HepG2 (cell line): ENCODE measurements at regions not wholly inside any gene's neighbourhood (a gene's known extent, or its start where the extent isn't known, plus 50 kb on each side); places are given as distances from the start of the nearest gene placed in this dataset.

Source experiments
- ATAC-seq: fragments of 200-7000 bp; cut with Tn5 transposase; 3 replicates; pipeline ENCODE4 v1.9.1; 2020; ENCODE audit warnings: mild to moderate bottlenecking, moderate library complexity
- BruUV-seq: library from RNA; stranded (reverse); fragments of 400-500 nt; replicated peaks from 2 replicates; lab custom pipeline; 2021; lab: Mats Ljungman, UMichigan
- CTCF ChIA-PET: fragments of 300-600 bp; formaldehyde crosslinking; extraction: SDS; loops from one replicate; lab custom pipeline; 2021; ENCODE audit warnings: low total read pairs, inconsistent platforms, low intra/inter-chr PET ratio; lab: Yijun Ruan, JAX
- POLR2A ChIA-PET: fragments of 350-600 bp; sonication (Branson Sonifier 250); formaldehyde crosslinking; loops from one replicate; lab custom pipeline; 2020; ENCODE audit warnings: antibody characterized with exemption, inconsistent platforms; lab: Yijun Ruan, JAX
- DNase-seq: peaks from one replicate; pipeline ENCODE4 v3.0.0-alpha.2; 2015; ENCODE audit warnings: low spot score
- FAIRE-seq: peaks from 3 replicates; lab custom pipeline; 2011; peaks lifted over from hg19 to GRCh38; lab: Jason Lieb, UNC
- H2AFZ ChIP-seq: one replicate; pipeline ENCODE4 v1.6.1; 2011; ENCODE audit warnings: low read length, inconsistent platforms
- H3K27ac ChIP-seq: fragments of 300-600 bp; 3 replicates; pipeline ENCODE4 v1.8.0; 2011; ENCODE audit warnings: mixed run types, mild to moderate bottlenecking, mixed read lengths, low read length, inconsistent platforms; ENCODE audit not compliant: insufficient read depth; ENCODE audit errors: extremely low read length
- H3K27me3 ChIP-seq, 2 experiments: fragments of 200-600 bp in 1 of 2; 2 replicates in 1 of 2; 3 replicates in 1 of 2; pipeline versions ENCODE4 v1.6.0 to v1.8.0; 2011; ENCODE audit warnings: low read length in 2 of 2, mild to moderate bottlenecking in 2 of 2, moderate library complexity in 2 of 2, inconsistent platforms in 1 of 2; ENCODE audit not compliant: insufficient read depth in 2 of 2, control insufficient read depth in 1 of 2
- H3K36me3 ChIP-seq, 2 experiments: fragments of 200-600 bp in 1 of 2; replicated peaks in 1 of 2; 2 replicates in 1 of 2; 3 replicates in 1 of 2; pipeline versions ENCODE4 v1.5.1 to v1.8.0; 2011; ENCODE audit warnings: low read length in 2 of 2, inconsistent platforms in 1 of 2; ENCODE audit not compliant: insufficient read depth in 2 of 2, control insufficient read depth in 1 of 2
- H3K4me1 ChIP-seq: 2 replicates; pipeline ENCODE4 v1.5.1; 2012; ENCODE audit warnings: low read length, inconsistent platforms; ENCODE audit not compliant: insufficient read depth
- H3K4me2 ChIP-seq: 2 replicates; pipeline ENCODE4 v1.6.0; 2011; ENCODE audit warnings: low read depth, low read length, inconsistent platforms
- H3K4me3 ChIP-seq, 3 experiments: fragments of 200-600 bp in 1 of 3; sonication (generic), shearing (Covaris generic) in 1 of 3; replicated peaks in 1 of 3; 2 replicates each; pipeline ENCODE4 v1.5.1; 2011 to 2016; ENCODE audit warnings: low read length in 3 of 3, inconsistent platforms in 2 of 3, low read depth in 2 of 3, mild to moderate bottlenecking in 2 of 3, control low read depth in 1 of 3, mixed read lengths in 1 of 3; ENCODE audit not compliant: insufficient read depth in 1 of 3
- H3K79me2 ChIP-seq: one replicate; pipeline ENCODE4 v1.6.1; 2011; ENCODE audit warnings: low read length, inconsistent platforms; ENCODE audit not compliant: insufficient read depth
- H3K9ac ChIP-seq: 2 replicates; pipeline ENCODE4 v1.6.0; 2011; ENCODE audit warnings: mild to moderate bottlenecking, low read depth, low read length, inconsistent platforms; ENCODE audit not compliant: insufficient read depth
- H3K9me3 ChIP-seq: 2 replicates; pipeline ENCODE4 v1.5.1; 2012; ENCODE audit warnings: mild to moderate bottlenecking, low read length
- H4K20me1 ChIP-seq: 2 replicates; pipeline ENCODE4 v1.6.0; 2011; ENCODE audit warnings: inconsistent platforms, mild to moderate bottlenecking, low read length, moderate library complexity; ENCODE audit not compliant: insufficient read depth
- E2F2 ChIP-seq: sonication (generic); formaldehyde crosslinking; IDR thresholded peaks from 2 replicates; pipeline ENCODE4 v1.4.0; 2020; ENCODE audit warnings: missing genetic modification reagents, borderline replicate concordance
- FIP1L1 ChIP-seq: fragments of 200-400 bp; formaldehyde crosslinking; IDR thresholded peaks from 2 replicates; pipeline ENCODE4 v1.6.1; 2018; ENCODE audit warnings: low read depth, mild to moderate bottlenecking, low read length, moderate library complexity, borderline replicate concordance; ENCODE audit not compliant: insufficient read depth
- FOSL2 ChIP-seq: sonication (generic); formaldehyde crosslinking; IDR thresholded peaks from 2 replicates; pipeline ENCODE4 v1.4.0; 2020; ENCODE audit warnings: missing genetic modification reagents
- GZF1 ChIP-seq: sonication (generic); formaldehyde crosslinking; IDR thresholded peaks from 2 replicates; pipeline ENCODE4 v1.5.1; 2020; ENCODE audit warnings: mild to moderate bottlenecking, missing genetic modification reagents
- KDM1A ChIP-seq: IDR thresholded peaks from 2 replicates; pipeline ENCODE4 v1.6.1; 2016; ENCODE audit warnings: missing compliant biosample characterization
- MTF2 ChIP-seq: sonication (generic); formaldehyde crosslinking; IDR thresholded peaks from 2 replicates; pipeline ENCODE4 v1.5.0; 2020; ENCODE audit warnings: missing genetic modification reagents, borderline replicate concordance
- MXI1 ChIP-seq: IDR thresholded peaks from 3 replicates; pipeline ENCODE4 v1.6.1; 2012; ENCODE audit warnings: low read depth, low read length, inconsistent platforms, borderline replicate concordance
- ZNF598 ChIP-seq: sonication (generic); formaldehyde crosslinking; IDR thresholded peaks from 2 replicates; pipeline ENCODE4 v1.5.1; 2020; ENCODE audit warnings: mild to moderate bottlenecking, missing genetic modification reagents, borderline replicate concordance
- ZNF672 ChIP-seq: sonication (generic); formaldehyde crosslinking; IDR thresholded peaks from 2 replicates; pipeline ENCODE4 v1.8.1; 2022; ENCODE audit warnings: missing genetic modification reagents
- ZNF792 ChIP-seq: IDR thresholded peaks from 2 replicates; pipeline ENCODE4 v1.6.1; 2016
- WGBS: methylation state at CpG from one replicate; pipeline ENCODE4 v1.1.6; 2017; ENCODE audit warnings: low lambda C conversion rate; 5-methylcytosine and 5-hydroxymethylcytosine counted together
- in situ Hi-C: cut with HindIII; loops from 2 replicates; pipeline ENCODE4 v1.10.0; 2017; ENCODE audit warnings: low pct_unique_long_range_greater_than_20kb; ENCODE audit not compliant: extremely low pct_ligation_motif_present
- intact Hi-C: fragments of 100-400 bp; cut with micrococcal nuclease; formaldehyde crosslinking; loops from one replicate; pipeline ENCODE4 v1.10.0; 2022; ENCODE audit not compliant: unreplicated experiment
- TF ChIP-seq, protein P1 (sequence below), 2 experiments: sonication (generic) in 1 of 2; formaldehyde crosslinking in 1 of 2; IDR thresholded peaks; 2 replicates each; pipeline versions ENCODE4 v1.6.1 to v1.9.0; 2014 to 2022; ENCODE audit warnings: antibody characterized with exemption in 1 of 2, borderline replicate concordance in 1 of 2, inconsistent platforms in 1 of 2, low read depth in 1 of 2, missing genetic modification reagents in 1 of 2
- TF ChIP-seq, protein P2 (sequence below): sonication (generic); formaldehyde crosslinking; conservative IDR thresholded peaks from 2 replicates; pipeline ENCODE4 v1.8.0; 2022; ENCODE audit warnings: mild to moderate bottlenecking, moderate library complexity, missing genetic modification reagents

DNA sequence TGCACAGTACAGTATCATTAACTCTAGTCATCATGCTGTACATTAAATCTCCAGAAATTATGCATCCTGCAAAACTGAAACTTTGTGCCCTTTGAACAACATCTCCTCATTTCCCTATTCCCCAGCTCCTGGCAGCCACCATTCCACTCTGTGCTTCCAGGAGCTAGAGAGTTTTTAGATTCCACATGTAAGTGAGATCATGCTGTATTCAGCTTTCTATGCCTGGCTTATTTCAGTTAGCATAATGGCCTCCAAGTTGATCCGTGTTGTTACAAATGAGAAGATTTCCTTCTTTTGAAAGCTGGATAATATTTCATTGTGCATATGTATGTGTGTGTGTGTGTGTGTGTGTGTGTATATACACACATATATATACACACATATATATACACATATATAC lies 86.9 kb upstream of the SLC24A3 start:
- H3K4me2 ChIP-seq = no peak overlapping the region
- no peaks in the 10 kb centered on the region for H3K79me2 ChIP-seq
- POLR2A ChIA-PET = no interaction called here
- CTCF ChIA-PET = no interaction called here
- H3K9ac ChIP-seq = no peak overlapping the region
- H3K27me3 ChIP-seq = no peaks in the 10 kb centered on the region
- no peak for TF ChIP-seq FIP1L1
- TF ChIP-seq MXI1 = no peak
- TF ChIP-seq MTF2 = no peak
- no peak for TF ChIP-seq FOSL2 (CRISPR knock-in tag)
- TF ChIP-seq, protein P1, sequence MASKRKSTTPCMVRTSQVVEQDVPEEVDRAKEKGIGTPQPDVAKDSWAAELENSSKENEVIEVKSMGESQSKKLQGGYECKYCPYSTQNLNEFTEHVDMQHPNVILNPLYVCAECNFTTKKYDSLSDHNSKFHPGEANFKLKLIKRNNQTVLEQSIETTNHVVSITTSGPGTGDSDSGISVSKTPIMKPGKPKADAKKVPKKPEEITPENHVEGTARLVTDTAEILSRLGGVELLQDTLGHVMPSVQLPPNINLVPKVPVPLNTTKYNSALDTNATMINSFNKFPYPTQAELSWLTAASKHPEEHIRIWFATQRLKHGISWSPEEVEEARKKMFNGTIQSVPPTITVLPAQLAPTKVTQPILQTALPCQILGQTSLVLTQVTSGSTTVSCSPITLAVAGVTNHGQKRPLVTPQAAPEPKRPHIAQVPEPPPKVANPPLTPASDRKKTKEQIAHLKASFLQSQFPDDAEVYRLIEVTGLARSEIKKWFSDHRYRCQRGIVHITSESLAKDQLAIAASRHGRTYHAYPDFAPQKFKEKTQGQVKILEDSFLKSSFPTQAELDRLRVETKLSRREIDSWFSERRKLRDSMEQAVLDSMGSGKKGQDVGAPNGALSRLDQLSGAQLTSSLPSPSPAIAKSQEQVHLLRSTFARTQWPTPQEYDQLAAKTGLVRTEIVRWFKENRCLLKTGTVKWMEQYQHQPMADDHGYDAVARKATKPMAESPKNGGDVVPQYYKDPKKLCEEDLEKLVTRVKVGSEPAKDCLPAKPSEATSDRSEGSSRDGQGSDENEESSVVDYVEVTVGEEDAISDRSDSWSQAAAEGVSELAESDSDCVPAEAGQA (IDR thresholded peaks at IDR 0.05; ENCODE audit: low read depth) = no peak
- TF ChIP-seq, protein P1 (CRISPR knock-in tag; IDR thresholded peaks at IDR 0.05; ENCODE audit: borderline replicate concordance) = no peak
- no peak for TF ChIP-seq KDM1A (CRISPR knock-in tag)
- TF ChIP-seq ZNF672 (CRISPR knock-in tag) = no peak
- no peak for TF ChIP-seq GZF1 (CRISPR knock-in tag)
- TF ChIP-seq, protein P2, sequence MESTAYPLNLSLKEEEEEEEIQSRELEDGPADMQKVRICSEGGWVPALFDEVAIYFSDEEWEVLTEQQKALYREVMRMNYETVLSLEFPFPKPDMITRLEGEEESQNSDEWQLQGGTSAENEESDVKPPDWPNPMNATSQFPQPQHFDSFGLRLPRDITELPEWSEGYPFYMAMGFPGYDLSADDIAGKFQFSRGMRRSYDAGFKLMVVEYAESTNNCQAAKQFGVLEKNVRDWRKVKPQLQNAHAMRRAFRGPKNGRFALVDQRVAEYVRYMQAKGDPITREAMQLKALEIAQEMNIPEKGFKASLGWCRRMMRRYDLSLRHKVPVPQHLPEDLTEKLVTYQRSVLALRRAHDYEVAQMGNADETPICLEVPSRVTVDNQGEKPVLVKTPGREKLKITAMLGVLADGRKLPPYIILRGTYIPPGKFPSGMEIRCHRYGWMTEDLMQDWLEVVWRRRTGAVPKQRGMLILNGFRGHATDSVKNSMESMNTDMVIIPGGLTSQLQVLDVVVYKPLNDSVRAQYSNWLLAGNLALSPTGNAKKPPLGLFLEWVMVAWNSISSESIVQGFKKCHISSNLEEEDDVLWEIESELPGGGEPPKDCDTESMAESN (CRISPR knock-in tag) = no peak
- no peak for TF ChIP-seq ZNF792 (CRISPR knock-in tag)
- no peak for TF ChIP-seq E2F2 (CRISPR knock-in tag)
- TF ChIP-seq ZNF598 (CRISPR knock-in tag) = no peak
- 22% methylated on average over 1 of the region's 1 CpG for WGBS
- intact Hi-C loops = no loop called here
- H3K36me3 ChIP-seq = no peaks in the 10 kb centered on the region
- FAIRE-seq (no peak), ATAC-seq (no peak), DNase-seq (no peak)
- in situ Hi-C loops = no loop called here
- no peaks in the 10 kb centered on the region for H3K9me3 ChIP-seq
- H3K4me1 ChIP-seq = no peaks in the 10 kb centered on the region
- H3K4me3 ChIP-seq = no peak overlapping the region
- no peaks in the 10 kb centered on the region for H4K20me1 ChIP-seq
- no peak overlapping the region for H3K27ac ChIP-seq
- H2AFZ ChIP-seq = no peak overlapping the region
- BruUV-seq = no TSS peak
